ENCODE measurements at regions not wholly inside any gene's neighbourhood (a gene's known extent, or its start where the extent isn't known, plus 50 kb on each side); places are given as distances from the start of the nearest gene placed in this dataset.

DNA sequence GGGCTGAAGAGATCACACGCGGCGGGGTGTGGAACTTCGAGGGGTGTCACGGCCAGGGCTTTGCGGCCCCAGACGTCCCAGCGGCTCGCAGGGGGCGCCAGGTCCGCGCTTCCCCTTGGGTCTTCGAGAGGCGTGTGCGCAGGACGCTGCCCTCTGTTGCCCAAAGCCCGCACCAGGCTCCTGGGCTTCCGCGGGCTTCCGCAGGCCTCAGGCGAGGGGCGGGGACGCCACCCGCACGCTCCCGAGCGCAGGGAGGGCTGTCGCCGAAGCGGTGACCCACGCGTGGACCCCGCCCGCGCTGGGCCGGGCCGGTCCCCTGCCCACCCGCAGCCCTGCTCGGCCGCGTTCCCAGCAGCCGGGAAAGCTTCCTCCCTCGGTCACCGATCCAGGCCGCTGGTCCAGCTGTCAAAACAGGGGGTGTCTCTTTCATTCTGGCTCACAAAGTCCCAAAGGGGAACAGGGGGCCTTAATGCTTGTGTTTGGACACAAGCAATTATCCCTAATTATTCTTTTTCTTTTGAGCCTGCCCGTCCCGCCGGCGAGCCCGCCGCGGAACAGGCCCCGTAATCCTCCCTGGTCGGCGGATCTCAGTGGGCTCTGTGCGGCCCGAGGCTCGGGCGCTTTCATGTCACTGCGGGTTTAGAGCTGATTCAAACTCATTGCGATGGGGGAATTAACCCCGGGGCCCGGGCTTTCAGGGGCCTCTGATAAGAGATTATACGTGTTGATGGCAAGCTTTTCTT, 60.6 kb downstream of the TMEM174 start:
- no peak overlapping the region for H3K23ac ChIP-seq (ENCODE audit: low read depth, low read length)
- no peak overlapping the region for H2BK20ac ChIP-seq (ENCODE audit: low read depth, low read length)
- ATAC-seq (ENCODE audit: low read depth) (no peak), DNase-seq (no peak)
- peak overlapping the region; percentile 13; the same call in 1 of the 2 replicates for H3K4me2 ChIP-seq (ENCODE audit: low read depth, low read length)
- no peak overlapping the region for H2AK9ac ChIP-seq (replicated peaks; ENCODE audit: low read depth, low read length, poor library complexity)
- 0 out of 2 replicates have a peak, but pooled peaks cover 4% of the 10 kb centered on the region for H3K9me1 ChIP-seq (ENCODE audit: insufficient read depth, low read length)
- dilution Hi-C loops (cut with HindIII; ENCODE audit: low sequenced_read_pairs, unreplicated experiment) (no loop called here), in situ Hi-C loops (cut with MboI; ENCODE audit: low sequenced_read_pairs) (no loop called here), intact Hi-C loops (cut with micrococcal nuclease) (no loop called here)
- no peak overlapping the region for H3K4me3 ChIP-seq (ENCODE audit: insufficient read depth, low read depth, low read length)
- H3K9ac ChIP-seq (ENCODE audit: low read depth, low read length) = no peak overlapping the region
- H3K14ac ChIP-seq (replicated peaks; ENCODE audit: low read depth, low read length) = no peak overlapping the region
- H2BK5ac ChIP-seq (ENCODE audit: low read depth, low read length, poor library complexity, severe bottlenecking) = no peak overlapping the region
- peaks cover 13% of the 10 kb centered on the region for H3K4me1 ChIP-seq (ENCODE audit: control insufficient read depth, insufficient read depth, low read length)
- H3K79me1 ChIP-seq (ENCODE audit: low read depth in 1 of 2, low read length in 2 of 2) = no peaks in the 10 kb centered on the region
- peak overlapping the region in 1 of 2 experiments; percentile 31; a peak in 1 of 4 replicates for H4K8ac ChIP-seq (ENCODE audit: low read depth in 2 of 2, low read length in 2 of 2)
- H3K27me3 ChIP-seq (ENCODE audit: control insufficient read depth, insufficient read depth, low read length) = no peaks in the 10 kb centered on the region; the same call in 1 of the 2 replicates
- peaks cover 2% of the 10 kb centered on the region; the same call in 1 of the 2 replicates for H3K9me3 ChIP-seq (ENCODE audit: control insufficient read depth, insufficient read depth, low read length)
- H2BK120ac ChIP-seq (ENCODE audit: low read depth, low read length) = peak overlapping the region; percentile 8; the same call in 1 of the 2 replicates
- no peak overlapping the region for H4K91ac ChIP-seq (ENCODE audit: insufficient read depth, low read depth, low read length)
- 23% methylated on average over 28 of the region's 64 CpGs; no CpG with 5 or more reads in 1 of the 2 experiments for WGBS, 2 experiments (ENCODE audit: extremely low coverage in 2 of 2, insufficient read length in 1 of 2)
- peak overlapping the region; percentile 60 for H2AFZ ChIP-seq (replicated peaks; ENCODE audit: low read length, poor library complexity)
- H4K20me1 ChIP-seq (ENCODE audit: insufficient read depth, low read length) = no peaks in the 10 kb centered on the region
- TF ChIP-seq NFE2L2 (IDR thresholded peaks at IDR 0.05; ENCODE audit: low read depth, low read length) = no peak
- H3K18ac ChIP-seq (ENCODE audit: low read depth, low read length) = no peak overlapping the region
- no peak overlapping the region for H3K56ac ChIP-seq (ENCODE audit: extremely low read depth, insufficient read depth, low read length)
- H3K4ac ChIP-seq (ENCODE audit: low read depth, low read length) = no peak overlapping the region
- ChIA-PET CTCF (interaction anchor here (1.3 kb wide), 1 partner anchor 16 kb away, joined by 3 read pairs; no protein-coding TSS in a partner anchor), POLR2A (ENCODE audit: unreplicated experiment) (no interaction called here)
- no TSS peak for BruUV-seq (replicated peaks)
- H4K5ac ChIP-seq (ENCODE audit: low read depth, low read length) = peak overlapping the region; percentile 7; the same call in 1 of the 2 replicates
- H2BK15ac ChIP-seq (ENCODE audit: low read depth, low read length) = peak overlapping the region; percentile 18; the same call in 1 of the 3 replicates
- H3K36me3 ChIP-seq (ENCODE audit: control insufficient read depth, insufficient read depth, low read length) = no peaks in the 10 kb centered on the region
- H3K27ac ChIP-seq (ENCODE audit: insufficient read depth, low read length) = no peak overlapping the region
- H2AK5ac ChIP-seq (ENCODE audit: low read depth, low read length) = peak overlapping the region; percentile 74; the same call in 1 of the 2 replicates

Data from IMR-90 (cell line).